HUDEP-2 (cell line): ENCODE measurements at regions not wholly inside any gene's neighbourhood (a gene's known extent, or its start where the extent isn't known, plus 50 kb on each side); places are given as distances from the start of the nearest gene placed in this dataset.

ENCODE experiments used
- DNase-seq, 76 experiments: peaks; one replicate each; lab custom pipeline; 2025; ENCODE audit not compliant: unreplicated experiment in 76 of 76; lab: John Stamatoyannopoulos, UW

GRCh38 chr1:78792756-78793155, 143.1 kb downstream of the IFI44 start:
- DNase-seq, result no peak

GRCh38 chr1:78797108-78797781, 147.6 kb downstream of the IFI44 start:
- DNase-seq, result no peak

- DNase-seq, result no peak
Measured at GRCh38 chr1:78799926-78800325, 150.3 kb downstream of the IFI44 start.

- no peak for DNase-seq
Measured at GRCh38 chr1:78814176-78814575, 164.5 kb downstream of the IFI44 start.

GRCh38 chr1:78825561-78825960, 175.9 kb downstream of the IFI44 start:
- no peak for DNase-seq

- DNase-seq, result no peak
Measured at GRCh38 chr1:78829644-78830043, 176.9 kb downstream of the ADGRL4 start.

- DNase-seq, result no peak
Measured at GRCh38 chr1:78830321-78830720, 176.2 kb downstream of the ADGRL4 start.

- DNase-seq, result no peak
Measured at GRCh38 chr1:78831731-78832360, 174.7 kb downstream of the ADGRL4 start.

GRCh38 chr1:78833491-78833890, 173.0 kb downstream of the ADGRL4 start:
- no peak for DNase-seq

GRCh38 chr1:78834201-78834741, 172.3 kb downstream of the ADGRL4 start:
- no peak for DNase-seq

GRCh38 chr1:78836726-78837125, 169.8 kb downstream of the ADGRL4 start:
- DNase-seq, result no peak

- DNase-seq, result peak in 11 of 76 experiments; percentile 0 to 23 (median 4)
Measured at GRCh38 chr1:78839704-78840277, 166.7 kb downstream of the ADGRL4 start.
